T-helper 17 cell (primary cell): ENCODE measurements at regions not wholly inside any gene's neighbourhood (a gene's known extent, or its start where the extent isn't known, plus 50 kb on each side); places are given as distances from the start of the nearest gene placed in this dataset.

Source experiments
- ATAC-seq: fragments of 150-1000 bp; cut with Tn5 transposase; 2 replicates; pipeline ENCODE4 v1.10.0; 2021; ENCODE audit warnings: mild to moderate bottlenecking, moderate library complexity
- DNase-seq, 3 donors: peaks; one replicate each; pipeline versions ENCODE4 v3.0.0 to v3.0.0-alpha.2; 2020 to 2021
- H3K9me3 ChIP-seq: one replicate; pipeline ENCODE4 v1.7.0; 2013; ENCODE audit warnings: low read length, mild to moderate bottlenecking; ENCODE audit not compliant: control insufficient read depth, poor library complexity, severe bottlenecking
- H3K27ac Mint-ChIP-seq: one replicate; pipeline ENCODE4 v1.8.0; 2022; ENCODE audit warnings: mild to moderate bottlenecking, moderate library complexity, mixed read lengths
- H3K27me3 Mint-ChIP-seq: one replicate; pipeline ENCODE4 v1.8.0; 2022; ENCODE audit warnings: mixed read lengths
- H3K36me3 Mint-ChIP-seq: one replicate; pipeline ENCODE4 v1.8.0; 2022; ENCODE audit warnings: low read depth, mixed read lengths
- H3K4me1 Mint-ChIP-seq: one replicate; pipeline ENCODE4 v1.8.0; 2022; ENCODE audit warnings: mild to moderate bottlenecking, mixed read lengths
- H3K4me3 Mint-ChIP-seq: one replicate; pipeline ENCODE4 v1.8.0; 2022; ENCODE audit warnings: mild to moderate bottlenecking, moderate library complexity, mixed read lengths

GRCh38 chr6:4322846-4323309, 187.5 kb upstream of the ECI2 start:
- Mint-ChIP-seq H3K36me3 (no peaks in the 10 kb centered on the region), H3K4me3 (no peak overlapping the region), H3K4me1 (no peaks in the 10 kb centered on the region), H3K27me3 (peaks cover 42% of the 10 kb centered on the region), H3K27ac (no peak overlapping the region)
- no peak for ATAC-seq
- no peaks in the 10 kb centered on the region for H3K9me3 ChIP-seq
- no peak for DNase-seq

- Mint-ChIP-seq H3K4me1 (no peaks in the 10 kb centered on the region), H3K4me3 (no peak overlapping the region), H3K36me3 (no peaks in the 10 kb centered on the region), H3K27ac (no peak overlapping the region), H3K27me3 (peaks cover 44% of the 10 kb centered on the region)
- H3K9me3 ChIP-seq = no peaks in the 10 kb centered on the region
- no peak for ATAC-seq
- DNase-seq = no peak
Measured at GRCh38 chr6:4322134-4322845, 186.9 kb upstream of the ECI2 start.

- Mint-ChIP-seq H3K27me3 (peaks cover 40% of the 10 kb centered on the region), H3K4me1 (no peaks in the 10 kb centered on the region), H3K27ac (no peak overlapping the region), H3K4me3 (no peak overlapping the region), H3K36me3 (no peaks in the 10 kb centered on the region)
- ATAC-seq (no peak), DNase-seq (no peak)
- no peaks in the 10 kb centered on the region for H3K9me3 ChIP-seq
Measured at GRCh38 chr6:4320860-4321259, 185.5 kb upstream of the ECI2 start.

GRCh38 chr6:4319981-4320683, 184.8 kb upstream of the ECI2 start:
- Mint-ChIP-seq H3K36me3 (no peaks in the 10 kb centered on the region), H3K4me3 (no peak overlapping the region), H3K4me1 (no peaks in the 10 kb centered on the region), H3K27me3 (peaks cover 43% of the 10 kb centered on the region), H3K27ac (no peak overlapping the region)
- no peaks in the 10 kb centered on the region for H3K9me3 ChIP-seq
- no peak for ATAC-seq
- DNase-seq = no peak

GRCh38 chr6:4318321-4318720, 182.9 kb upstream of the ECI2 start:
- H3K4me3 Mint-ChIP-seq = no peak overlapping the region
- no peak for DNase-seq
- no peak for ATAC-seq
- no peaks in the 10 kb centered on the region for H3K36me3 Mint-ChIP-seq
- H3K27me3 Mint-ChIP-seq = peaks cover 41% of the 10 kb centered on the region
- no peaks in the 10 kb centered on the region for H3K4me1 Mint-ChIP-seq
- no peaks in the 10 kb centered on the region for H3K9me3 ChIP-seq
- H3K27ac Mint-ChIP-seq = no peak overlapping the region

- ATAC-seq = no peak
- no peaks in the 10 kb centered on the region for H3K9me3 ChIP-seq
- peaks cover 27% of the 10 kb centered on the region for H3K27me3 Mint-ChIP-seq
- no peak overlapping the region for H3K27ac Mint-ChIP-seq
- H3K4me1 Mint-ChIP-seq = no peaks in the 10 kb centered on the region
- no peak overlapping the region for H3K4me3 Mint-ChIP-seq
- no peaks in the 10 kb centered on the region for H3K36me3 Mint-ChIP-seq
- no peak for DNase-seq
Measured at GRCh38 chr6:4316867-4317400, 181.6 kb upstream of the ECI2 start.

GRCh38 chr6:4314201-4314707, 178.9 kb upstream of the ECI2 start:
- peaks cover 18% of the 10 kb centered on the region for H3K27me3 Mint-ChIP-seq
- H3K4me1 Mint-ChIP-seq = no peaks in the 10 kb centered on the region
- DNase-seq = no peak
- ATAC-seq = no peak
- no peaks in the 10 kb centered on the region for H3K9me3 ChIP-seq
- H3K27ac Mint-ChIP-seq = no peak overlapping the region
- no peak overlapping the region for H3K4me3 Mint-ChIP-seq
- peaks cover 2% of the 10 kb centered on the region for H3K36me3 Mint-ChIP-seq

GRCh38 chr6:4313044-4313686, 177.8 kb upstream of the ECI2 start:
- Mint-ChIP-seq H3K27me3 (peaks cover 11% of the 10 kb centered on the region), H3K4me1 (no peaks in the 10 kb centered on the region), H3K4me3 (no peak overlapping the region), H3K27ac (no peak overlapping the region), H3K36me3 (peaks cover 2% of the 10 kb centered on the region)
- DNase-seq = no peak
- H3K9me3 ChIP-seq = no peaks in the 10 kb centered on the region
- no peak for ATAC-seq

- H3K27me3 Mint-ChIP-seq = peaks cover 6% of the 10 kb centered on the region
- no peak overlapping the region for H3K4me3 Mint-ChIP-seq
- H3K27ac Mint-ChIP-seq = no peak overlapping the region
- DNase-seq (no peak), ATAC-seq (no peak)
- peaks cover 2% of the 10 kb centered on the region for H3K36me3 Mint-ChIP-seq
- H3K9me3 ChIP-seq = no peaks in the 10 kb centered on the region
- no peaks in the 10 kb centered on the region for H3K4me1 Mint-ChIP-seq
Measured at GRCh38 chr6:4311976-4312860, 176.8 kb upstream of the ECI2 start.

GRCh38 chr6:4309540-4309939, 174.2 kb upstream of the ECI2 start:
- no peaks in the 10 kb centered on the region for H3K9me3 ChIP-seq
- Mint-ChIP-seq H3K4me3 (no peak overlapping the region), H3K27ac (no peak overlapping the region), H3K4me1 (no peaks in the 10 kb centered on the region), H3K27me3 (no peaks in the 10 kb centered on the region), H3K36me3 (peaks cover 2% of the 10 kb centered on the region)
- no peak for DNase-seq
- no peak for ATAC-seq

- Mint-ChIP-seq H3K27me3 (peaks cover 8% of the 10 kb centered on the region), H3K4me3 (no peak overlapping the region), H3K36me3 (peaks cover 2% of the 10 kb centered on the region), H3K4me1 (no peaks in the 10 kb centered on the region), H3K27ac (no peak overlapping the region)
- ATAC-seq = no peak
- H3K9me3 ChIP-seq = no peaks in the 10 kb centered on the region
- no peak for DNase-seq
Measured at GRCh38 chr6:4308364-4308763, 173.0 kb upstream of the ECI2 start.

- Mint-ChIP-seq H3K4me1 (no peaks in the 10 kb centered on the region), H3K4me3 (no peak overlapping the region), H3K27ac (no peak overlapping the region), H3K27me3 (peaks cover 18% of the 10 kb centered on the region), H3K36me3 (no peaks in the 10 kb centered on the region)
- ATAC-seq = no peak
- no peak for DNase-seq
- no peaks in the 10 kb centered on the region for H3K9me3 ChIP-seq
Measured at GRCh38 chr6:4304927-4305455, 169.6 kb upstream of the ECI2 start.
